Astrocyte of the cerebellum (primary cell): ENCODE measurements at regions not wholly inside any gene's neighbourhood (a gene's known extent, or its start where the extent isn't known, plus 50 kb on each side); places are given as distances from the start of the nearest gene placed in this dataset.

Experiments used
- DNase-seq: peaks from one replicate; pipeline ENCODE4 v3.0.0-alpha.2; 2011; ENCODE audit warnings: low read depth
- H3K4me3 ChIP-seq: 2 replicates; pipeline ENCODE4 v1.5.1; 2011; ENCODE audit warnings: mild to moderate bottlenecking, low read depth, low read length, moderate library complexity
- CTCF ChIP-seq: IDR thresholded peaks from 2 replicates; pipeline ENCODE4 v1.5.1; 2012; ENCODE audit warnings: low read length, low read depth, moderate library complexity, mild to moderate bottlenecking; ENCODE audit errors: missing control alignments
- in situ Hi-C: cut with HindIII; loops from 2 replicates; pipeline ENCODE4 v1.10.0; 2017; ENCODE audit warnings: low sequenced_read_pairs

- no peak for TF ChIP-seq CTCF
- in situ Hi-C loops, result no loop called here
- DNase-seq, result no peak
- H3K4me3 ChIP-seq, result no peak overlapping the region
Measured at GRCh38 chr10:120998782-120999285, 147.7 kb downstream of the WDR11 start.

GRCh38 chr10:120999868-121000267 is 148.7 kb downstream of the WDR11 start:
- TF ChIP-seq CTCF, result no peak
- H3K4me3 ChIP-seq, result no peak overlapping the region
- DNase-seq, result no peak
- in situ Hi-C loops, result no loop called here

GRCh38 chr10:121002586-121003205 is 151.5 kb downstream of the WDR11 start:
- no peak for TF ChIP-seq CTCF
- no peak overlapping the region for H3K4me3 ChIP-seq
- in situ Hi-C loops, result no loop called here
- DNase-seq, result no peak

GRCh38 chr10:121005948-121006587 is 154.9 kb downstream of the WDR11 start:
- in situ Hi-C loops, result no loop called here
- H3K4me3 ChIP-seq, result no peak overlapping the region
- no peak for DNase-seq
- TF ChIP-seq CTCF, result no peak

- DNase-seq, result no peak
- TF ChIP-seq CTCF, result no peak
- no peak overlapping the region for H3K4me3 ChIP-seq
- in situ Hi-C loops, result no loop called here
Measured at GRCh38 chr10:121007264-121007663, 156.1 kb downstream of the WDR11 start.

- no peak overlapping the region for H3K4me3 ChIP-seq
- no peak for DNase-seq
- TF ChIP-seq CTCF, result no peak
- in situ Hi-C loops, result no loop called here
Measured at GRCh38 chr10:121015916-121016315, 164.8 kb downstream of the WDR11 start.
